Epithelial cell of proximal tubule (primary cell): ENCODE measurements at regions not wholly inside any gene's neighbourhood (a gene's known extent, or its start where the extent isn't known, plus 50 kb on each side); places are given as distances from the start of the nearest gene placed in this dataset.

Experiments used
- DNase-seq: peaks from one replicate; pipeline ENCODE4 v3.0.0-alpha.2; 2011; ENCODE audit warnings: low read depth
- H3K4me3 ChIP-seq: 2 replicates; pipeline ENCODE4 v1.5.1; 2011; ENCODE audit warnings: low read depth, mild to moderate bottlenecking, low read length
- CTCF ChIP-seq: conservative IDR thresholded peaks from 2 replicates; pipeline ENCODE4 v1.5.1; 2012; ENCODE audit warnings: low read depth, mild to moderate bottlenecking, low read length

- TF ChIP-seq CTCF, result no peak
- no peak for DNase-seq
- H3K4me3 ChIP-seq, result no peak overlapping the region
Measured at GRCh38 chr3:70374179-70374578, 61.7 kb upstream of the MDFIC2 start.
